IPS-NIHi7 (cell line): ENCODE measurements at regions not wholly inside any gene's neighbourhood (a gene's known extent, or its start where the extent isn't known, plus 50 kb on each side); places are given as distances from the start of the nearest gene placed in this dataset.
"Not testable (repeated sequence)": the region's sequence is repeated elsewhere in the genome, so short reads cannot be mapped to it uniquely, and the experiment has no call there.

ENCODE experiments used
- DNase-seq: peaks from one replicate; pipeline ENCODE4 v3.0.0; 2012; ENCODE audit warnings: mixed read lengths; ENCODE audit errors: extremely low spot score

GRCh38 chr4:58871509-58871908, 1761.3 kb upstream of the IGFBP7 start:
- DNase-seq, result no peak

DNA sequence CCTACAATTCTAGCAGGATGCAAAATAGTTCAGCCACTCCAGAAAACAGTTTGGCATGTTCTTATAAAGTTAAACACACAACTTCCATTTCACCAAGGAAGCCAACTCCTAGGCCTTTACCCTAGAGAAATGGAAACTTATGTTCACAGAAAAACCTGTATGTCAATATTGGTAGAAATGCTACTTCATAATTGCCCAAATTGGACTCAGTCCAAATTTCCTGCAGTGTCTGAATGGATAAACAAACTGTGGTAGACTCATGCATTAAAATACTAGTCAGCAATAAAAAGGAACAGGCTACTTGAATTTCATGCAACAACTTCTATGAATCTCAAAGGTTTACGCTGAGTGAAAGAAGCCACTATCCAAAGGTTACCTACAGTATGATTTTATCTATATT, 1738.8 kb upstream of the IGFBP7 start:
- DNase-seq, result no peak

DNA sequence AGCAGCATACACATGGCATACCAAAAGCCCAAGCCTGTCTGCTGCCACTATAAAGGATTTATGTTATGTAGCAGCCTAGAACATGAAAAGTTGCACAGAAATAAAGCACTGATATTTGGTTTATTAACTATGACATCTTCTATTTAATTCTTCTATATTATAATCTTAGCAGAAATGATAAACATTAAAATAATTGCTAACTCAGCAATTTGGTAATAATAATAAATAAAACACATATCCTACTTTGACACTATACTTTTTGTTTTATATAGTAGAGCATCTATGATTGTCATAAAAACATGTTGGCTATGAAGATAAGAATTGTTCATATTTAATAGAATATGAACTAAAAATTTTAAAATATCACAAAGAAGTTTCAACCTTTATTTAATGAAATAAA, 1733.3 kb upstream of the IGFBP7 start:
- no peak for DNase-seq

GRCh38 chr4:58833126-58833525, 1722.9 kb upstream of the IGFBP7 start:
- no peak for DNase-seq

DNA sequence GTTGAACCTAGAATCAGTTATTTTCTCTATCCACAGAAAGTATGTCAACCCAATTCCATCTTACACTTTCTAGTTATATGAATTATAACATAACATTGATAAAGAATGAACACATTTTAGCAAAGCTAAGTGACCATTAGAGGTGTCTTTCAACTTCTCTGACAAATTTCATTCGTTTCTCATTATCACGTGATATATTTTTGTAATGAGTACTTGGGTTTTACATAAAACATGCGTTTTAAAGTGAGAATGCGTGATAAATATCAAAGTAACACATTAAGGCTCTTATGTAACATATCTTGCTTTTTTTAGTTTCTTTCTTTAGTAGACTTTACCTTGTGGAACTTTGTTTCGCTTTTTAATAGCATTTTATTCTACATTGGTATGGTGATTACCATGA, 1715.1 kb upstream of the IGFBP7 start:
- no peak for DNase-seq

GRCh38 chr4:58818560-58818959, 1708.4 kb upstream of the IGFBP7 start:
- DNase-seq, result not testable (repeated sequence)

DNA sequence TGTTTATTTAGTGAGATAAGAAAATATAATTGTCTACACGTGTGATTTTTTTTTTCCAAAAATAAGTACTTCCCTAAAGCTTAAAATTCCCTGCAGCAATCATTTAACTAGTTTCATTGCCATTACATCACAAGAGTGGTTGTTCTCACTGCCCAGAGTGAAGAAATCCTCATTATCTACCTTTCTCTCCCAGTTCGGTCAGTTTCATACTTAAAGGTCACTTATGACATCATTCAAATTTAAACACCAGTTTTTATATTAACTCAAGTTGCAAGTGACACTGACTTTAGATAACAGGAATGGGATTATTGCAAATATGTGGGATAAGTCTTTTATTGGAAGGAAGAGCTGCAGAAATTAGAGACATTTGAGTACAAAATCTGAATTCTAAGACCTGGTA, 1699.8 kb upstream of the IGFBP7 start:
- DNase-seq, result no peak

- DNase-seq, result no peak
Observed at GRCh38 chr4:58809366-58809765, 1699.2 kb upstream of the IGFBP7 start.

GRCh38 chr4:58808817-58809216, 1698.6 kb upstream of the IGFBP7 start:
- DNase-seq, result no peak

DNA sequence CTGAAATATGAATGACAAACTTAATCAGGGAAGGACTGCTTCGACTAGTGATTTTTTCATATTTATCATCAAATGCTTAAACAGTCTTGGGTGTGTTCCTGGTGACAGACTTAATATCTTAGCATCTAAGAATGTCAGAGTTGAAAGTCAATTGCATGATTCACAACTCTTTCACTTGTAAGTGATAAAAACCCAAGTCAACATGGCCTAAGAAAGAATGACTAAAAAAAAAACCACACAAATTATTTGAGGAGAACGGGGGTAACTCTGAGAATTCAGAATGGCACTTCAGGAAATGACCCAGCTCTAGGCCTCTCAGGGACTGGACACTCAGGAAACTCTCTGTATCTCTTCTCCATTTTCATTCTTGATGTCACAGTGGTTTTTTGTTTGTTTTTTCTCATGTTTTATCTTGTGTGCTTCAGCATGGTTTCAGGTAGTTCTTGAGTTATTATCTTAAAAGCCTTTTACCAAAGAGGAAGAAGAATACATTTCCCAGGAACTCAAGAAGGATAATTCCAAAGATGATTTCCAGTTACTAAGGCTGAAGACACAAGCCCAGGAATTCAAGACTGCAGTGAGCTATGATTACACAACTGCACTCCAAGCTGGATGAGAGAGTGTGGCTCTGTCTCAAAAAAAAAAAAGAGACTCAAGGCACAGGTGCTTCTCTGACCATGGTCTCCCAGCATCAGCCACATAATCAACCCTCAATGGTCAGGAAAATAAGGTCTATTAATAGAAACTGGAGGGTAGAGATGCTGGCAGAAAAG, 1697.8 kb upstream of the IGFBP7 start:
- no peak for DNase-seq

DNA sequence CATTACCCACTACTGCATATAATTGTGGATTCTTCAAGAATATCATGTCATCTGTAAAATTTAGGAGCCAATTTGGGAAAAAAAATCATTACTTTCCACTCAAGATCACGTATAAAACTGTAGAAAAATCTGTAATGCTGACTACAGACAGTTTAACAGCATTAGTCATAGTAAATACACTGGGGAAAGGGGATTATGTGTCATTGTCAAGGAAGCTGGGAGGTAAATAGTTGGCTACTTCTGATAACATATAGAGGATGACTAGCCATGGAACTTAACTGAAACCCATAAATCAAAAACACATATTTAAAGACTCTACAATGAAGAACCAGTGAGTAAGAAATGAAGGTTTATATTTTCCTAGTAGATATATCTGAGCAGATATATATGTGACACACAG, 1666.4 kb upstream of the IGFBP7 start:
- DNase-seq, result peak; percentile 6

DNA sequence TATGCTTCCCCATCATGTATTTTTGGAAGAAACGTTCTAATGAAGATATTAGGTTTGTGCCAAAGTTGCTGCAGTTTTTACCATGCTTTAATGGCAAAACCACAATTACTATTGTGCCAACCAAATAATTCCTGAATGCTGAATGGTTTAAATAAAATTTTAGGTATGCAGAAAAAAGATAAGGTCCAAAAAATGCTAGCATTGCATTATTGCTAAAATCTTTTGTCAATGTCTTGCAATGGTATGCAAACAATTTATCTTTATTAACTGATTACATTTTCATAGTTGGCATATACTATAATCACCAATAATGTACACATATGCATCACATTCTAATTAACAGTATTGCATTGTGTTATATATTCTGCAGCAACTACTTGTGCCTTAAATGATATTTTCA, 1657.4 kb upstream of the IGFBP7 start:
- DNase-seq, result no peak

DNA sequence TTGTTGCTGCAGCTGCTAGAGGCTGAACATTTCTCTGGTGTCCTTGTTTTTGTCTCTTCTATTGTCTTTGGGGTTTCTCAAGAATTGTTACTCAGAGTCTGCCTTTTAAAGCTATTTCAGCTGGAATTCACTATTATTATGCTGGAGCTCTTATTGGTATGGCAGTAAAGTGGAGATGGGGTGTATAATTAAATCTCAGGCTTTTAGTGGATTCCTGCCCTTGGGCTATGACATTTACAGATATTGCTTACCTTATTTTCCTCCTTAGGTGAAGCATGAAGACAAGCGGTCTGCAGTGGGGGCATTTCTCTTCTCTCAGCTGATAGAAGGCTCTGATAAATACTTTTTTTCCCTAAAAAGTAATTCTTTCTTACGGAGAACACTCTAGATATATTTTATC, 1656.6 kb upstream of the IGFBP7 start:
- DNase-seq, result no peak

GRCh38 chr4:58761563-58761962, 1651.4 kb upstream of the IGFBP7 start:
- no peak for DNase-seq

- DNase-seq, result no peak
Observed at GRCh38 chr4:58760737-58761136, 1650.6 kb upstream of the IGFBP7 start.

- DNase-seq, result no peak
Observed at GRCh38 chr4:58760100-58760499, 1649.9 kb upstream of the IGFBP7 start.

GRCh38 chr4:58749206-58749605, 1639.0 kb upstream of the IGFBP7 start:
- no peak for DNase-seq

- DNase-seq, result no peak
Observed at GRCh38 chr4:58740897-58741296, 1630.7 kb upstream of the IGFBP7 start.

DNA sequence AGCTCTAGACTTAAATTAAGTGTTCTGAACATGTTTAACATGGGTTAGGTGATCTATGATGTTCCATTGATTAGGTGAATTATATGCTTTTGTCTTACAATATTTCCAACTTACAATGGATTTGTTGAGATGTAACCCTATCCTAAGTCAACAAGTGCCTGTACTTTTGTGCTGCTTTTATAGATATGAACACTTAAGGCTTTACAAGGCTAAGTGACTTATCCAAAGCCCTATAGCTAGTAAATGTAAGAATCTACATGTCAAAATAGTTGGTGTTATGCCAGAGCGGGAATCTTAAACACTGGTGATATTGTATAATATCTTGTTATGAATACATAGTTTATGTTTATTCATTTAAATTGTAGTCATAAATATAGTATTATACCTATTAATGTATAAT, 1629.1 kb upstream of the IGFBP7 start:
- DNase-seq, result no peak

GRCh38 chr4:58738375-58738774, 1628.2 kb upstream of the IGFBP7 start:
- DNase-seq, result no peak

GRCh38 chr4:58734030-58734674, 1624.0 kb upstream of the IGFBP7 start:
- no peak for DNase-seq

- no peak for DNase-seq
Observed at GRCh38 chr4:58732973-58733372, 1622.8 kb upstream of the IGFBP7 start.

- DNase-seq, result no peak
Observed at GRCh38 chr4:58723954-58724353, 1613.8 kb upstream of the IGFBP7 start.

DNA sequence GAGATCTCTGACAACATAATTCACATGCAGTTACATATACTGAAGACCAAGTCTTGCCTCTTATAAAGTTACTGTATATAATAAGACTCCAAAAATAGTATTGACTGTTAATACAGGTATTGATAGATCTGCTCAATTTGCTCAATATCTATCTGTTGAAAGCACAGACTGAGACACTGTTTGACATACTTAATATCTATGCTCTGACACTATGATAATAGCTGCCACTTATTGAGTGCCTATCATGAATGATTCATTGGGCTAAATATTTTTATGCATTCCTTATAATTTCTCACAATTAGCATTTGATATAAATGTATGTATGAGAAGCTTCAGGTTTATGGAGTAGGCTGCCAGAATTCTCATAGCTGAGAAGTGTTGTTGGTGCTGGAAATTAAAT, 1600.9 kb upstream of the IGFBP7 start:
- DNase-seq, result no peak
